IMR-90 (cell line): ENCODE measurements at regions not wholly inside any gene's neighbourhood (a gene's known extent, or its start where the extent isn't known, plus 50 kb on each side); places are given as distances from the start of the nearest gene placed in this dataset.

Experiments used
- BHLHE40 ChIP-seq: fragments of 150-350 bp; IDR thresholded peaks from 2 replicates; pipeline ENCODE4 v1.6.1; 2016; ENCODE audit warnings: mild to moderate bottlenecking, low read depth, low read length
- CEBPB ChIP-seq: IDR thresholded peaks from 2 replicates; pipeline ENCODE4 v1.6.1; 2012; ENCODE audit warnings: low read depth, low read length, improper control_type of control experiment
- ELK1 ChIP-seq: fragments of 150-350 bp; IDR thresholded peaks from 2 replicates; pipeline ENCODE4 v1.6.1; 2016; ENCODE audit warnings: low read depth, mild to moderate bottlenecking, low read length, moderate library complexity, borderline replicate concordance
- FOS ChIP-seq: fragments of 150-350 bp; IDR thresholded peaks from 2 replicates; pipeline ENCODE4 v1.6.1; 2016; ENCODE audit warnings: low read depth, low read length
- MAFK ChIP-seq: IDR thresholded peaks from 2 replicates; pipeline ENCODE4 v1.6.1; 2012; ENCODE audit warnings: low read depth, low read length, improper control_type of control experiment
- POLR2A ChIP-seq: IDR thresholded peaks from 2 replicates; pipeline ENCODE4 v1.6.1; 2012; ENCODE audit warnings: mild to moderate bottlenecking, low read depth, low read length
- RAD21 ChIP-seq: IDR thresholded peaks from 2 replicates; pipeline ENCODE4 v1.6.1; 2012; ENCODE audit warnings: low read length, improper control_type of control experiment
- RCOR1 ChIP-seq: IDR thresholded peaks from 2 replicates; pipeline ENCODE4 v1.6.1; 2012; ENCODE audit warnings: mild to moderate bottlenecking, low read length, improper control_type of control experiment; ENCODE audit not compliant: insufficient replicate concordance
- RFX5 ChIP-seq: IDR thresholded peaks from 2 replicates; pipeline ENCODE4 v1.8.0; 2012; ENCODE audit warnings: low read depth, mild to moderate bottlenecking, low read length, moderate library complexity
- SMC3 ChIP-seq: fragments of 150-350 bp; IDR thresholded peaks from 2 replicates; pipeline ENCODE4 v1.6.1; 2016; ENCODE audit warnings: low read depth, mild to moderate bottlenecking, antibody characterized with exemption, low read length, moderate library complexity
- TF ChIP-seq, protein P1 (sequence below): conservative IDR thresholded peaks from 2 replicates; pipeline ENCODE4 v1.5.1; 2012; ENCODE audit warnings: mild to moderate bottlenecking, low read depth, low read length, improper control_type of control experiment
- TF ChIP-seq, protein P2 (sequence below): fragments of 150-350 bp; IDR thresholded peaks from 2 replicates; pipeline ENCODE4 v1.6.1; 2017; ENCODE audit warnings: mild to moderate bottlenecking, antibody characterized with exemption, low read length, low read depth

DNA sequence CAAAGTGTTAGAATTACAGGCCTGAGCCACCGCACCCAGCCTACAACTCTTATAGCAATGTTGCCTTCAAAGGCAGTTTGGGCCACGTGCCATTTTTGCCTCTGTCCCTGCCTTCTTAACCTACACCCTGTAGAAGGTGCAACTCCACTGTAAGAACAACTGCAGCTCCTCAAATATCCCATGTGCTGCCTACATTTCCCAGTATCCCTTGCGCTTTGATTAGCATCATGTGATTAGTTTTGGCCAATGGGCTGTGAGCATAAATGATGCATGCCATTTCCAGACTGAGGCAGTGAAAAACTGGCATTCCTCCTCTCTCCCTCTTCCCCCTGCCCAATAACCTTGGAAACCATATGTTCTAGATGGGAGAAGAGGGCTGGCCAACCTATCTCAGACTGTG lies 75.2 kb upstream of the MRI1 start:
- TF ChIP-seq, protein P1, sequence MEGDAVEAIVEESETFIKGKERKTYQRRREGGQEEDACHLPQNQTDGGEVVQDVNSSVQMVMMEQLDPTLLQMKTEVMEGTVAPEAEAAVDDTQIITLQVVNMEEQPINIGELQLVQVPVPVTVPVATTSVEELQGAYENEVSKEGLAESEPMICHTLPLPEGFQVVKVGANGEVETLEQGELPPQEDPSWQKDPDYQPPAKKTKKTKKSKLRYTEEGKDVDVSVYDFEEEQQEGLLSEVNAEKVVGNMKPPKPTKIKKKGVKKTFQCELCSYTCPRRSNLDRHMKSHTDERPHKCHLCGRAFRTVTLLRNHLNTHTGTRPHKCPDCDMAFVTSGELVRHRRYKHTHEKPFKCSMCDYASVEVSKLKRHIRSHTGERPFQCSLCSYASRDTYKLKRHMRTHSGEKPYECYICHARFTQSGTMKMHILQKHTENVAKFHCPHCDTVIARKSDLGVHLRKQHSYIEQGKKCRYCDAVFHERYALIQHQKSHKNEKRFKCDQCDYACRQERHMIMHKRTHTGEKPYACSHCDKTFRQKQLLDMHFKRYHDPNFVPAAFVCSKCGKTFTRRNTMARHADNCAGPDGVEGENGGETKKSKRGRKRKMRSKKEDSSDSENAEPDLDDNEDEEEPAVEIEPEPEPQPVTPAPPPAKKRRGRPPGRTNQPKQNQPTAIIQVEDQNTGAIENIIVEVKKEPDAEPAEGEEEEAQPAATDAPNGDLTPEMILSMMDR, result no peak
- TF ChIP-seq MAFK (no peak), CEBPB (no peak), POLR2A (no peak), FOS (no peak), BHLHE40 (no peak), RFX5 (no peak), ELK1 (no peak), SMC3 (no peak), RAD21 (no peak), RCOR1 (no peak)
- TF ChIP-seq, protein P2, sequence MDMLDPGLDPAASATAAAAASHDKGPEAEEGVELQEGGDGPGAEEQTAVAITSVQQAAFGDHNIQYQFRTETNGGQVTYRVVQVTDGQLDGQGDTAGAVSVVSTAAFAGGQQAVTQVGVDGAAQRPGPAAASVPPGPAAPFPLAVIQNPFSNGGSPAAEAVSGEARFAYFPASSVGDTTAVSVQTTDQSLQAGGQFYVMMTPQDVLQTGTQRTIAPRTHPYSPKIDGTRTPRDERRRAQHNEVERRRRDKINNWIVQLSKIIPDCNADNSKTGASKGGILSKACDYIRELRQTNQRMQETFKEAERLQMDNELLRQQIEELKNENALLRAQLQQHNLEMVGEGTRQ, result peak; percentile 84
